WI38 (cell line): ENCODE measurements at regions not wholly inside any gene's neighbourhood (a gene's known extent, or its start where the extent isn't known, plus 50 kb on each side); places are given as distances from the start of the nearest gene placed in this dataset.
"Not testable (repeated sequence)": the region's sequence is repeated elsewhere in the genome, so short reads cannot be mapped to it uniquely, and the experiment has no call there.

Experiments
- H3K4me3 ChIP-seq: 2 replicates; pipeline ENCODE4 v1.5.1; 2011; ENCODE audit warnings: low read depth, mild to moderate bottlenecking, control low read depth, low read length
- CTCF ChIP-seq: IDR thresholded peaks from 2 replicates; pipeline ENCODE4 v1.5.1; 2012; ENCODE audit warnings: low read depth, mild to moderate bottlenecking, control low read depth, low read length

GRCh38 chr5:173679909-173680630 lies 63.6 kb upstream of the BOD1 start:
- no peak for TF ChIP-seq CTCF
- H3K4me3 ChIP-seq = no peak overlapping the region

- no peak overlapping the region for H3K4me3 ChIP-seq
- TF ChIP-seq CTCF = no peak
Observed at GRCh38 chr5:173680660-173681242, 64.3 kb upstream of the BOD1 start.

- no peak for TF ChIP-seq CTCF
- no peak overlapping the region for H3K4me3 ChIP-seq
Observed at GRCh38 chr5:173682313-173682712, 65.9 kb upstream of the BOD1 start.

GRCh38 chr5:173684535-173684934 lies 68.1 kb upstream of the BOD1 start:
- H3K4me3 ChIP-seq = not testable (repeated sequence)

GRCh38 chr5:173686950-173687349 lies 70.5 kb upstream of the BOD1 start:
- no peak for TF ChIP-seq CTCF
- no peak overlapping the region for H3K4me3 ChIP-seq

GRCh38 chr5:173688703-173689102 lies 72.3 kb upstream of the BOD1 start:
- no peak for TF ChIP-seq CTCF

GRCh38 chr5:173689171-173689736 lies 72.8 kb upstream of the BOD1 start:
- no peak for TF ChIP-seq CTCF
- no peak overlapping the region for H3K4me3 ChIP-seq

More at GRCh38 chr5:173688703-173689102, 72.3 kb upstream of the BOD1 start:
- no peak overlapping the region for H3K4me3 ChIP-seq
